Activated CD4-positive, alpha-beta T cell treated with anti-CD3 and anti-CD28 coated beads for 1 hour (primary cell): ENCODE measurements at regions not wholly inside any gene's neighbourhood (a gene's known extent, or its start where the extent isn't known, plus 50 kb on each side); places are given as distances from the start of the nearest gene placed in this dataset.
"Not testable (repeated sequence)": the region's sequence is repeated elsewhere in the genome, so short reads cannot be mapped to it uniquely, and the experiment has no call there.

Source experiments
- DNase-seq: peaks from one replicate; pipeline ENCODE4 v3.0.0-alpha.2; 2020

DNA sequence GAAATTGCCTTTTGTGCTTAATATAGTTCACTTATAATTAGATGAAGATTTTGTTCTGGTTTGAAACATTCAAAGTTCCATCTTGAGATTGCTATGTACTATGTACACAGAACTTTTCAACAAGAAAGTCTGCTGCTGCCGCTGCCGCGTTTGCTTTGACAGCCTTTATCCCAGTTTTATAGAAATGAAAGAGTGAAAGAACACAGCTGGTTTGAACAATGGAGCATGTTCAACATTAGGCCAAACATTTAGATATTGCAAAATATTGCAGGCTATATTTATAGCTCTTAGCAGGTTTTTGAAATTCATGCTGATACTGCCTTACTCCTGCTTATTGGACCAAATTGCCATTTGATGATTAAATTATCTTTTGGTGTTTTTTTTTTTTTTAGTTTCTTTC is 299.8 kb upstream of the PRKD1 start:
- DNase-seq: no peak

DNA sequence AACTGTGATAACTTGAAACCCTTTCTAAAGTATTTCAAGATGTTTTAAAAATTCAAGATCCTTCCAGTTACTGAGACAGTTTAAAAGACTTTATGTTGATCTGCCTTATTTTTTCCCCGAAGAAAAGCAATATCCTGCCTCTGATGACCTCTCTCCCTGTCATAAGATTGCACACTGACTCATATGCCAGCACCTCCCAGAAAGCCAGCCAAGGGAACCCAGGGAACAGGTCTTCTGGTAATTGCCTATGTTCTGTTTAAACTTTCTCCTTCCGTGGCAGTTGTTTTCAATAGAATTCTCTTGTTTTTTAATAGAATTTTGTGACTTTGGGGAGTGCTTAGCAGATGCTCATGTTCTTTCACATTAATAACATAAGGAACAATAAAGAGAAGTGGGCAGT is 300.2 kb upstream of the PRKD1 start:
- no peak for DNase-seq

DNA sequence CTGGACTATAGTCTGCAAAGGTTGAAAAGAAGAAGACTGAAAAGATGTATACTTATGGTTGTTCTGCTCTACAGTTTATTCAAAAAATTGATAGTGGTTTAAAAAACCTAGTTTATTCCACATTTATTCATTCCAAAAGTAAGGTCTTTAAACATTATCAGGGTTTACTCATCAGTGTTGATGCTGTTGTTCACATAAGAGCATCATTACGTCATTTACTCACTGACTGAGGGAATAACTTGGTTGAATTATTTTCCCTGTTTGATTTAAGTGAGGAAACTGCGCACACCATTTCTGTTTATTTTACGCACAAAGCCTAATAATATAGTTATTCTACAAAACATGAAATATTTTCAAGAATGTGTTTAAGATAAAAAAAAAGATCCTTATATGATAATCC is 303.1 kb upstream of the PRKD1 start:
- DNase-seq: no peak

DNA sequence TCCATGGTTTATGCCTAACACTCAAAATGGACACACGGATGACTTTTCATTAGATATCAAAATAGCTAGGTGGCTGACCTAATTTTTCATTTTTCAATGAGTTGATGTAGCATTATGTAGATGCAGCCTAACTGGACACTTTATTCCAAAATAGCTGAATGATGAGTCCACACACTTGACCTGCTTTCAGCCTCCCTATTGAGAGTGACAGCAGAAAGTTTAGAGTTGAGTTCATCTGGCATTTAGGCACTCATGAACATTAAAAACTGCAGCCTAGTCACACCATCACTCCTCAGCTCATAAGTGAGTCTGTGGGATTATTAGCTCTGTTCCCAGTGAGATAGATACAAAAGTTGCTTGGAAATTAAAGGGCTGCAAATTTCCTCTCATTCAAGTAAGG is 307.3 kb upstream of the PRKD1 start:
- DNase-seq: no peak

DNA sequence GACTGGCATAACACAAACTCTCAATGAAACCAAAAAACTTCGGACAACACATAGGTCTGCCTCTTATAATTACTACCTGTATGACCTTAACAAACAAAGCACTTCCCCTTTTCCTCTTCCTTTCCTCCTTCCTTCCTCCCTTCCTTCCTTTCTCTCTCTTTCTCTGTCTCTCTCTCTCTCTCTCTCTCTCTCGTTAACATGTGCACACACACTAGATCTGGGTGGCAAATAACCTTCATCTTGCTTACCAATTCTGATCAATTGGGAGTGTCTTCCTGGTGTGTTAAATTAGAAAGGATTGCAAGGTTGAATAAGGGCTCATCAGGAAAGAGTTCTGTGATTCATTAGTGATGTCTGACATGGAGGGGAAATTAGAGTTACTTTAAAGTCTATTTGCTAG is 307.8 kb upstream of the PRKD1 start:
- DNase-seq: no peak

DNA sequence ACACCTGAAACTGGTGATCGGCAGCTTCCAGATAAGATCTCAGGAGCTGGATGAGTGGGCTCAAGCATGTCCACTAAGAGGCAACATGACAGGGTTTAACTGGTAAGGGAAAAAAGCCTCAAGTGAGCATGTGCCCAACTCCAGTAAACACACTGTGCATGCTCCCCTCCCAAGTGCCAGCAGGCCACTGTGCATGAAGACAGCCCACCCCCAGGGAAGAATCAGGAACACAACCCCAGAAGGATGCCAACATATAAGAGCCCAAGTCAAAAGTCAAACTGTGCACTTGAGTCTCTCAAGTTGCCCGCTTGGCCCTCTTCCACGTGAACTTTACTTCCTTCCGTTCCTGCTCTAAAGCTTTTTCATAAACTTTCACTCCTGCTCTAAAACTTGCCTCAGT is 311.3 kb upstream of the PRKD1 start:
- no peak for DNase-seq

DNA sequence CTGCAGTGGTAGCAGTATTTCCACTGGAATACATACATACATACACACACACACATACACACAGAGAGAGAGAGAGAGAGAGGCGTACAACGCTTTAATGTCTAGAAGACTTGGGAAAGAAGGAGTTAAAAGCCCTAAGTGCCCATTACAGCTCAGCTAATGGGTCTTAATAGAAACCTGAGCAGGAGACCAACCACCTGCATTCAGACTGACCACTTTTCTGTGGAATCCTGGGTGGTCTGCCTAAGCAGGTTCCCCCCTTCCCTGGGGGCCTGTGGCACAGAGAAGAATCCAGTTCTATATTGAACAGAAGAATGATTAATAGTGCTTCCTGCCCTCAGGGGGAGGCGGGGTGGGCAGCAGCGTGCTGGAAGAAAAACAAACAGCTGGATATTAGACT is 312.4 kb upstream of the PRKD1 start:
- no peak for DNase-seq

DNA sequence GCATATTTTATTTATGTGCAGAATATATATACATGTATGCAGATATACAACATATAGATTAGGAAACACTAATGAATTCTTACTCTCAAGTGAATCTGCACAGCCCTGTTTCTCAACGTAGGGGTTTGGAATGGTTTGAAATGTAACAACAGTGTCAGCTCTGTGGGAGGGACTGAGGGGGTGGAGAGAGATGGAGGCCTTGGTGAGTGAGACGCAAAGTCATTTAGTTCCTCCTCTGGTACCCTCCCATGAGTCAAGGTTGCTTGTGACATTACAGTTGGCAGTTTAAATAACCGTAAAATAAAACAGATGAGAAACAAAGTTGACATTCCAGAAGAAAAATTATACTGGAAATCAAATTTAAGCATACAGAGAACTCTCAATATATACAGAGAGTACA is 313.0 kb upstream of the PRKD1 start:
- no peak for DNase-seq

DNA sequence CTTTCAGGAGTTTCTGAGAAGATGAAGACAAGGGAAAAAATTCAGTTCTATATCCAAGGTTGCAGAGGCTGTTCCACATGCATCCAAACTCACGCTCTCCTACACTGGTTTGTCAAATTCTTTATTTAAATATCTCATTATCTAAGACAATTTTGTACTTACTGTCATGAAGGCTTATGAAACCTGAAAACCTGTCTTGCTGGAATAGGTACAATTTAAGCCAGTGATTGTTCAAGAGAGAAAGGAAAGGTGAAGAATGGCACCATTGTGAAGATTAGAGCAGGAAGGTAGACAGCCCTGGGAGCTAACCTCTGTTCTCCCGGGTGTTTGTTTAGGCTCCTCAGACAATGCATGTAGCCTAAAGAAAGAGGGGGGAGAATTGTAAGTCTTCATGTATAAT is 315.1 kb upstream of the PRKD1 start:
- DNase-seq: no peak

DNA sequence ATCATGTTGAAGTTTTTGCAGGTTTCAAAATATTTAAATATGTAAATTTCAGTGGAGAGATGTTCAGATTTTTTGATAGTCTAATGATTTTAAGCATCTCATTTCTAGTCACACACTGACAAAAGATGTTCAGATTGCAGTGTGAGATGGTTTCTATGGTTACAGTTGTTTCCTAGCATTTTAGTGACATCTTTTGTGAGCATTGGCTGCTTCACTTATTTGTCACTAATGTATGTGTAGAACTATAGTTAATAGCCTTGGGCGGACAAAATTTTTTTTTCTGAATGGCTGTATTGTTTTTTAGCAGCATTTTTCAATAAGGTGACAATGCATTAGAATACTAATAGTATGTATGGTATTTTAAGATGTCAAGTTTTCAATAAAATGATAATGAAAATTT is 315.6 kb upstream of the PRKD1 start:
- DNase-seq: no peak

DNA sequence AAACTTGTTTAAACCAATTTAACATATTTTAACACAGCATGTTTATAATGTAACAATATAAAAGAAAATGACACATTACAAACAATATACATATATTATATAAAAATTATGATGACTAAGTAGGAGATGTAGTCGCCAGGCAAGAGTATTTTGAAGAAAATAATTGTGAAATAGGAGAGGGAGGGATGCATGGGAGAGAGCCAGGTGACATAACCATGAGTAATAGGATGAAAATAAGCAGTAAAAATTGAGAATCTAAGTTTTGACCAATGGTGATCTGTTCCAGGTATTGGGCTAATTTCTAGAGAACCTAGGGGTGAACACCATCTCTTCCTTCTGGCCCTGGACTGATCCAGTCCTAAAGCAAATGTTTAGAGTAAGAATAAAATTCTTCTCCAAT is 315.2 kb upstream of the G2E3 start:
- no peak for DNase-seq

DNA sequence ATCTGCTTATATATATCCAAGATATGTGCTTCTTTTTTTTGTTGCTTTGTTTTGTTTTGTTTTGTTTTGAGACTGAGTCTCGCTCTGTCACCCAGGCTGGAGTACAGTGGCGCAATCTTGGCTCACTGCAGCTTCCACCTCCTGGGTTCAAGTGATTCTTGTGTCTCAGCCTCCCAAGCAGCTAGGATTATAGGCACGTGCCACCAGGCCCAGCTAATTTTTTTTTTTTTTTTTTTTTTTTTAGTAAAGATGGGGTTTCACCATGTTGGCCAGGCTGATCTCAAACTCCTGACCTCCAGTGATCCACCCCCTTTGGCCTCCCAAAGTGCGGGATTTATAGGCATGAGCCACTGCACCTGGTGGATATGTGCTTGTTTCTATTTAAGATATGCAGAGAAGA is 314.6 kb upstream of the G2E3 start:
- not testable (repeated sequence) for DNase-seq

DNA sequence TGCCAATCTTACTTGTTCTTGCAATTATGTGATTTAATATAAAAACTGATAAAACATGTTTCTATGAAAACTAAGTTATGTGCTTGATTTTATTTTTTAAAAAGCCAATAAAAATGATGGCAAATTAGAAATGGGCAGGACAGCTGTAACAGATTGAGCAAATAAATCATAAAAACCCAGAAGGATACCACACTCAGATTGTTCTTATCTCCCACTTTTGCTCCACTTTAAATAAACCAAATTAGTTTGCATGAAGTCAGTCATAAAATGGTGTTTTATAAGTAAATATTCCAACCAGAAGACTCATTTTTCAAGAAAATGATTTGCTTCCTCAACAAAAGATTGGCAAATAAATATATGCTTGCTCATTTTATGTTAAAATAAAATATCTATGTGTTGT is 307.9 kb upstream of the G2E3 start:
- no peak for DNase-seq

DNA sequence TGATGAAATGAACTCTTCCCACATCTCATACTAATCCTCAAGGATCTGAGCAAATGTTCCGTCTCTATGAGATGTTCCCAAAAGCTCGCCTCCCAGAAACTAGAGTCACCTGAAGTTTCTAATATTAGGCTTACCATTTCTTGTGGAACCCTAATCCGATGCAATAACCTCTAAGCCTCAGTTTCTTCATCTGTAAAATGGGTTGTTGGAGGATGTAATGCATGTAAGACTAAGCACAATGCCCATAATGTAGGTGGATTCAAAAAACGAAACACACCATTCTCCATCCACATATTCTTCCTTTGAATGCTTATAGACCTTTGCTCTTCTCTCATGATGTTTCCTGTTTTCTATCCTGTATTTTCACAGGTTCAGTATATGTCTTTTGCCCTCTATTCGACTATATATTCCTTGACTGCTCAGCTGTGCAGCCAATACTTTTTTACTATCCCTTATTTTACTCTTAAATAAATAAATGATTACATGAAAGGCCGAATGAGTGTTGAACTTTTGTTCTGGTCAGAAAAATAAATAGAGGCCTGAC is 307.3 kb upstream of the G2E3 start:
- no peak for DNase-seq

DNA sequence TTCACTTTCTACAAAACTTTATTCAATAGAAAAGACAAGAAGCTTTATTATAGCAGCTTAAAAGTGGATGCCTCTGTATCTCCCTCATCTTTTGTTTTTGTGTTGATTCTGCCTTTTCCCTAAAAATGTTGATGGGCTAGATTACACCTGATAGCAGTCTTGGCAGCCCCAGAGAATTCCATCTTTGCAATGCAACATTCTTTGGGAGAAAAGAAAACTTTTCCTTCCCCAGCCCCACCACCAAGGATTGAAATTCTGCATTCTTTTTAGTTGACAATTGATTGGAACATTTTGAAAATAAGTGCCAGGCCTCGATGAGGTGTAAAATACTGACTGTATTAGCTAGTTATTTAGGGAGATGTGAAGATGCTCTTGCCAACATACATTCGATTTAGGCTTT is 306.8 kb upstream of the G2E3 start:
- DNase-seq: no peak

DNA sequence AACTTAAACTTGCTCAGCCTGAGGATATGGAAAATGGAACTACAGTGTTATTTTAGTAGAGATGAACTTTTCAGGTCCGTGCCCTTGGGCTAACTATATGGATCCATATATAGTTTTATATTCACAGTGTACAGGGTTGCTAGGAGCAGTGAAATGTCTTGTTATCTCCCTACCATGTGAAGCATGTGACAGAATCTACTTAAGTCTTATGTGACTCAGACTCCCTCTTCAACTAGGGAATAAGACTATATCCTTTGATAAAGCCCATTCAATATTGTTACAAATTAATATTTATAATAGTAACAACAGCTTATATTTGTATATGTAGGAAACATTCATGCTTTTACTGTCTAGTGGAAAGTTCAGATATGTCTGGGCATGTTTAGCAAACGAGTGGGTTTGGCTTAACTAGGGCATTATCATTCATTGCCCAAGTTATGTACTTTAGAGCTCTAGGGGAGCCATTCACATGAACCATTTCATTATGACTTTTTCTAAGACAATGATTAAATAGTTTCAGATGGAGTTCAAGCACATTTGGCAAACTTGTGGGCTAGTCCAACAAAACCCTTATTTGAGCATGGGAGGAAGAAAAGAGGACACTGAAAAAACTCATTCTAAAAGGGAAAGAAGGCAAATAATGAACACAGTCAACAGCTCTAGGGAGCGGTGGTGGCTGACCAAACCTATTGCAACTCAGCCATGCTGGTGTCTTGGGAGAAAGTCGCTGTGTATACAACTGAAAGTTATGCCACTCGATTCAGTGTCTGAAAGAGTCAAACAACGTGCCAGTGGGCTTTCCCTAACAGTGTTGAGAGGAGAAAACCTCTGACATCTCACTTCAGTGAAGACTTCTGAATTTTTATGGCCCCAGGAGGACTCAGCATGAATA is 305.9 kb upstream of the G2E3 start:
- DNase-seq: no peak

DNA sequence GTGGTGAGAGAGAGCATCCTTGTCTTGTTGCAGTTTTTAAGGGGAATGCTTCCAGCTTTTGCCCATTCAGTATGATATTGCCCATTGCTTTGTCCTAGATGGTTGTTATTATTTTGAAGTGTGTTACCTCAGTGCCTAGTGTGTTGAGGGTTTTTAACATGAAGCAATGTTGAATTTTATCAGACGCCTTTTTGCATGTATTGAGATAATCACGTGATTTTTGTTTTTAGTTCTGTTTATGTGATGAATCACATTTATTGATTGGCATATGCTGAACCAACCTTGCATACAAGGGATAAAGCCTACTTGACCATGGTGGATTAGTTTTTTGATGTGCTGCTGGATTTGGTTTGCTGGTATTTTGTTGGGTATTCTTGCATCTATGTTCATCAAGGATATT is 302.3 kb upstream of the G2E3 start:
- DNase-seq: no peak

DNA sequence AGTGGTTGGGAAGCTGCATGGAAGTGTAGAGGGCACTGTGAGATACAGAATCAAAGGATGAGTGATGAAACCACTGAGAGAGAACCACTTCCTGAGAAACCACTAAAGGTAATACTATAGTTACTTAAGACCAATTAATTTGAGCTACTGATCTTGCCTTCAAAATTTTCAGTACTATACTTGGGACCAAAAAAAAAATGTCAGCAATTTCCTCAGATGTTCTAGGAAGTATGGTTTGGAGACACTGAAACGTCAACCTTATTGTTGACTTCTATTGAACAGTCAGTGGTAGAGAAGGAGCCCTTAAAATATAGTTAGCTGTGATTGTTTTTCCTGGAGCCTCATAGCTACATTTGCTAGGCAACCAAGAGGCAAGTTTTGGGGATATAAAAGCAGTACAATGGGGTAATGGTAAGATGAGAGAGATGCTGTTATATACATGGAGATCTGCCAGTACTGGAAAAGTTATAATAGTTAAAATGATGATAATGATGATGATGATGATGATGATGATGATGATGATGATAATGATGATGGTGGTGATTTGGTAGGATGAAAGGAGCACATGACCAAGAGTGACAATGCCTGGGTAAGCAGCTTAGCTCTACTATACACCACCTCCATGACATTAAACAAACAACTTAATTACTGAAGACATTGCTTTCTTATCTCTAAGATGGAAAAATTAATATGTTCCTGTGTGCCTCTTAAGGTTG is 300.9 kb upstream of the G2E3 start:
- DNase-seq: no peak

DNA sequence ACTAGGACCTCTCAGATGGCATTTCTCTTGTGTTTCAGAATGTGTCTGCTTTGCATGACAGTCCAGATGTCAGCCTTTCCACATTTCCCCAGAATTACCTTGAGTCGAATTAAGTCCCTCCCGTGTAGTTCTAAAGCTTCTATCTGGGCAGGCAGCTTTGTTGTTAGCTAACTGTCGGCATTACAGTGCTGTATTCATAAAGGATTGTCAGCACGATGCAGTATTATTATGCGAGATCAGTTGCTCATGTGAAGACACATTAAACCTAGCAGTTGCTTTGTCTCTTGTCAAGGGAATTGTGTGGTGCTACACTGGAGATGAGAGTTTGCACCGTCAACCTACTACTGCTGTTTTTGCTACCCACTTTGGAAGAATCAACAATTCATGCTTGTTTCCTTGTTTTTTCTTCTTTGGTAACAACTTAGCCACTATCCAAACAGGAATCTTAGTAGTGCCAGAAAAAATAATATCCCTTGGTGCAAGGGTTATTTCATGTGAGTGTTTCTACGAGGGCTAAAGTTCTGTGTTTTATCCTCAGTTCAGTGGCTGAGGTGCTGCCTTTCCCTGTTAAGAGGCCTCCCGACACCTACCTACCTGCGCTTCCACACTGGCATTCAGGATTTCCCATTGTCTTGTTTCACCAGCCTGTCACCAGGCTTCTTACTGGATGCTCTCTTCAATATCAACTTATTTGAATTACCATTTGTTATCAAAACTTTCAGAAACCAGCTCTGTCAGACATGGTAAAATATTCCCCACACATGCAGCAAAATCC is 297.9 kb upstream of the G2E3 start:
- no peak for DNase-seq

DNA sequence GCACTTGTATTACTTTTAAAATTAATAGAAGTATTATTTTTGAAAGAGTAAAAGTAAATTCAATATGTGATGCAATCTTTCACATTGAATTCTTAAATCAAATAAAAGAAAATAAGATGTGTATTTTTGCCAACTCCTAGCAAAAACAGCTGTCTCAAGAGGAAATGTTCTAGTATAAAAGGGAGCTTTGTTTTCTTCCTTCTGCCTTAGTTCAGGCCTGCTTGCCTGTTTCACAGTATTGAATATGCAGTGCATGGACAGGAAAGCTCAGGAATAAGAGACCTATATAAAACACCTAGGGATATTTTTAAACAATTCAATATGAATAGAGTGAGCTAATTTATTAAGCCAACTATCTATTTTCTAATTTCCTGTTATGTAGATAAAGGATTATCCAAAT is 294.8 kb upstream of the G2E3 start:
- DNase-seq: no peak

DNA sequence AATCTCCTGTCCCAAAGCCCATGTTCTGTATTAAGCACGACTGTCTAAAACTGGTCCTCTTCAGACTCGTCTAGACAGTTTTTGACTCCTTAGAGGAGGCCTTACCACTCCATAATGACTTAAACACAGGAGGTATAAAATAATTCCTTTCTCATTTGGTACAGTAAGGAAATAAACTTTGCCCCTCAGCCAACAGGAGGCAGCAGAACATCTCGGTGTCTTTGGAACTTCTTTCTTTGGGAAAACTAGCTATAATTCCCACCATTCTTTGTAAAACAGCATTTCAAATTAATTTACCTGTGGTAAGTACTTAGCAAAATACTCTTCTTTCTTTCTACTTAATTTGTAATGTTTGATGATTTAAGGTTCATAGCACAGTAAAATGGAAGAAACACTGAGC is 292.7 kb upstream of the G2E3 start:
- no peak for DNase-seq

DNA sequence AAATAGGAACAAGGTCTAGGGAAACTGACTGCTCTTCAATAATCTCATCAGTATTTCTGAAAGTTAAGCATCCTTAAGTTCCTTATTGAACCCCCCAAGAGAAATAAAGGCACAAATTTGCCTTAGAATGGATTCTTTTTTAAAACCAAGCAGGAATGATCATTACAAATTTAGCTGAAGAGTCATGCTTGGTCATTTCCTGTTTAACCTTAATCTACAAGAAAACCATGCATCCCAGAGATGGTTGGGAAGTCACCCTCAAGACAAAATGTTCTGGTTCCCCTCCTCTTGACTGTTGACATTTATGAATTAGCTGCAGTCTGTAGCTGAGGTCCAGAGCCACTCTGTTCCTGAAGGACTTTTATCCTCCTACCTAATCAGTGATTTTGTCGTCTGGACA is 291.8 kb upstream of the G2E3 start:
- DNase-seq: no peak
